Vagina (tissue), 2 donors: ENCODE measurements at regions not wholly inside any gene's neighbourhood (a gene's known extent, or its start where the extent isn't known, plus 50 kb on each side); places are given as distances from the start of the nearest gene placed in this dataset.

ENCODE experiments used
- POLR2AphosphoS5 ChIP-seq, 2 donors: sonication (generic); formaldehyde crosslinking; IDR thresholded peaks; one replicate each; pipeline ENCODE4 v1.9.0; 2017; ENCODE audit warnings: antibody characterized with exemption in 2 of 2, mild to moderate bottlenecking in 2 of 2, low read depth in 1 of 2; ENCODE audit not compliant: insufficient read depth in 1 of 2
- TF ChIP-seq, protein P1 (sequence below), 3 experiments: fragments of 450-650 bp in 2 of 3; fragments of 200-600 bp in 1 of 3; sonication (generic) in 1 of 3; IDR thresholded peaks; one replicate each; pipeline ENCODE4 v1.5.1; 2017 to 2019; ENCODE audit warnings: antibody characterized with exemption in 3 of 3, mild to moderate bottlenecking in 2 of 3, moderate library complexity in 2 of 3

DNA sequence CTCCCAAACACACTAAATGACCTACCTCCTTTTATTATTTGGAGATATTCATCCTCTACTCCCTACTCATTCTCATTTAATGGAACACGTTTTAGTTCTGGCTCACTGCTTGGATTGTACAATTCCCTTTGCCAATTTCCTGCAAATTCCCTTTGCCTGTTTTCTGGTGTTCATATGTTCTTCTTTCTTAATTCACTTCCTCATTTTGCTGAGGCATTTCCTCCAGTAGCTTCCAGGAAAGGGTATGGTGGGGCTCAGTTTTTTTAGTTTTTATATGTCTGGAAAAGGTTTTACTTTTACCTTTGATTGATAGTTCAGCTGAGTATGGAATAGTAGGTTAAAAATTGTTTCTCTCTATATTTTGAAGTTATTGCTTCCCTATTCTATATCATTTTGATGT lies 143.6 kb upstream of the GOLIM4 start:
- TF ChIP-seq, protein P1, sequence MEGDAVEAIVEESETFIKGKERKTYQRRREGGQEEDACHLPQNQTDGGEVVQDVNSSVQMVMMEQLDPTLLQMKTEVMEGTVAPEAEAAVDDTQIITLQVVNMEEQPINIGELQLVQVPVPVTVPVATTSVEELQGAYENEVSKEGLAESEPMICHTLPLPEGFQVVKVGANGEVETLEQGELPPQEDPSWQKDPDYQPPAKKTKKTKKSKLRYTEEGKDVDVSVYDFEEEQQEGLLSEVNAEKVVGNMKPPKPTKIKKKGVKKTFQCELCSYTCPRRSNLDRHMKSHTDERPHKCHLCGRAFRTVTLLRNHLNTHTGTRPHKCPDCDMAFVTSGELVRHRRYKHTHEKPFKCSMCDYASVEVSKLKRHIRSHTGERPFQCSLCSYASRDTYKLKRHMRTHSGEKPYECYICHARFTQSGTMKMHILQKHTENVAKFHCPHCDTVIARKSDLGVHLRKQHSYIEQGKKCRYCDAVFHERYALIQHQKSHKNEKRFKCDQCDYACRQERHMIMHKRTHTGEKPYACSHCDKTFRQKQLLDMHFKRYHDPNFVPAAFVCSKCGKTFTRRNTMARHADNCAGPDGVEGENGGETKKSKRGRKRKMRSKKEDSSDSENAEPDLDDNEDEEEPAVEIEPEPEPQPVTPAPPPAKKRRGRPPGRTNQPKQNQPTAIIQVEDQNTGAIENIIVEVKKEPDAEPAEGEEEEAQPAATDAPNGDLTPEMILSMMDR (IDR thresholded peaks at IDR 0.05), result no peak
- no peak for TF ChIP-seq POLR2AphosphoS5 (IDR thresholded peaks at IDR 0.05; ENCODE audit: insufficient read depth in 1 of 2, low read depth in 1 of 2)
